ENCODE measurements at regions not wholly inside any gene's neighbourhood (a gene's known extent, or its start where the extent isn't known, plus 50 kb on each side); places are given as distances from the start of the nearest gene placed in this dataset.
A peak's percentile ranks its signal among the peaks of the same experiment; 100 is the strongest.

DNA sequence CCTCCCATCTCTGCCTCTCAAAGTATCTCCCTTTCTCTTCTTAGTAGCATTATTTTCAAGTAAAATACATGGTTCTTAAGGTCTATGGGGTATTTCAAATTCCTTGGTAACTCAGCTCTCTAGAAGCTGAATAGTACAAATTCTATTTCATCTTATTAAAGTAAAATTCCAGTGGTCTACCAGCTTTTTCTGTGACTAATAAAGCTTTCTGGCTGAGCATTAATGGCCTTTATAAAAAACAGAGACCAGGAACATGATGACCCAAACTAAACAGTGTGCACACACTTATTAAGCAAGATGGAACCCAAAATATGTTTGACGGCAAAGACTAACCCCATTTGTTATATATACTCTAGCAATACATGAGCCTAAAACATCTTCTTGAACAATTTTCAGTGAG lies 142.6 kb downstream of the OR2K2 start:
- no peaks in the 10 kb centered on the region for H3K9me3 ChIP-seq (ENCODE audit: control insufficient read depth, low read length)
- H3K4ac ChIP-seq (ENCODE audit: low read depth in 1 of 2, low read length in 2 of 2) = no peak overlapping the region
- no peak overlapping the region for H2AFZ ChIP-seq (ENCODE audit: low read depth, low read length)
- WGBS = no CpG with 5 or more reads among the region's 1 CpG
- no peak overlapping the region for H3K9ac ChIP-seq (ENCODE audit: low read length)
- no peak overlapping the region for H3K4me2 ChIP-seq (ENCODE audit: low read length, poor library complexity, severe bottlenecking)
- H3K4me3 ChIP-seq (ENCODE audit: insufficient read depth in 1 of 2, low read depth in 1 of 2, low read length in 2 of 2) = no peak overlapping the region
- H4K8ac ChIP-seq (ENCODE audit: low read length) = no peak overlapping the region
- H3K27me3 ChIP-seq (ENCODE audit: control insufficient read depth in 1 of 2, insufficient read depth in 1 of 2, low read length in 2 of 2) = no peaks in the 10 kb centered on the region
- no peak overlapping the region for H2AK5ac ChIP-seq (ENCODE audit: low read length, severe bottlenecking)
- H3K18ac ChIP-seq (ENCODE audit: low read depth in 1 of 2, low read length in 2 of 2) = no peak overlapping the region
- H4K91ac ChIP-seq (ENCODE audit: low read length) = no peak overlapping the region
- H3K79me1 ChIP-seq (replicated peaks; ENCODE audit: low read length, poor library complexity, severe bottlenecking) = no peaks in the 10 kb centered on the region
- H3K4me1 ChIP-seq (ENCODE audit: control insufficient read depth, insufficient read depth, low read depth, low read length) = no peaks in the 10 kb centered on the region
- no peak overlapping the region for H3K27ac ChIP-seq (ENCODE audit: low read length, poor library complexity, severe bottlenecking)
- no peak overlapping the region for H2BK15ac ChIP-seq (ENCODE audit: low read depth, poor library complexity, severe bottlenecking)
- no peak overlapping the region for H2BK120ac ChIP-seq (ENCODE audit: low read depth, low read length)
- H2BK12ac ChIP-seq (ENCODE audit: low read length in 2 of 2) = no peak overlapping the region
- H3K36me3 ChIP-seq (ENCODE audit: control insufficient read depth in 1 of 2, insufficient read depth in 2 of 2, low read depth in 1 of 2, low read length in 2 of 2) = no peaks in the 10 kb centered on the region
- DNase-seq = no peak
- no peak overlapping the region for H2BK5ac ChIP-seq (ENCODE audit: low read depth, low read length, poor library complexity, severe bottlenecking)
- no peak overlapping the region for H3K14ac ChIP-seq (ENCODE audit: low read length in 2 of 2)
- H3K23ac ChIP-seq (ENCODE audit: low read length in 2 of 2) = no peak overlapping the region

GRCh38 chr9:111186021-111186530 lies 143.9 kb downstream of the OR2K2 start:
- 89% methylated on average over 1 of the region's 1 CpG for WGBS
- Histone ChIP-seq H3K9me3 (ENCODE audit: control insufficient read depth, low read length) (no peaks in the 10 kb centered on the region), H3K79me1 (replicated peaks; ENCODE audit: low read length, poor library complexity, severe bottlenecking) (no peaks in the 10 kb centered on the region)

GRCh38 chr9:111180811-111181210 lies 142.5 kb upstream of the LPAR1 start:
- Histone ChIP-seq H2AFZ (ENCODE audit: low read depth, low read length) (no peak overlapping the region), H3K4me1 (ENCODE audit: control insufficient read depth, insufficient read depth, low read depth, low read length) (peaks cover 5% of the 10 kb centered on the region), H3K4me3 (ENCODE audit: insufficient read depth in 1 of 2, low read depth in 1 of 2, low read length in 2 of 2) (no peak overlapping the region), H3K36me3 (ENCODE audit: control insufficient read depth in 1 of 2, insufficient read depth in 2 of 2, low read depth in 1 of 2, low read length in 2 of 2) (no peaks in the 10 kb centered on the region), H3K14ac (ENCODE audit: low read length in 2 of 2) (no peak overlapping the region), H4K8ac (ENCODE audit: low read length) (no peak overlapping the region), H3K27ac (ENCODE audit: low read length, poor library complexity, severe bottlenecking) (no peak overlapping the region), H3K4me2 (ENCODE audit: low read length, poor library complexity, severe bottlenecking) (no peak overlapping the region), H3K9ac (ENCODE audit: low read length) (no peak overlapping the region), H2AK5ac (ENCODE audit: low read length, severe bottlenecking) (peak overlapping the region; percentile 80), H3K79me1 (replicated peaks; ENCODE audit: low read length, poor library complexity, severe bottlenecking) (no peaks in the 10 kb centered on the region), H3K23ac (ENCODE audit: low read length in 2 of 2) (no peak overlapping the region), H3K9me3 (ENCODE audit: control insufficient read depth, low read length) (no peaks in the 10 kb centered on the region), H2BK12ac (ENCODE audit: low read length in 2 of 2) (no peak overlapping the region), H2BK15ac (ENCODE audit: low read depth, poor library complexity, severe bottlenecking) (no peak overlapping the region), H2BK5ac (ENCODE audit: low read depth, low read length, poor library complexity, severe bottlenecking) (no peak overlapping the region), H2BK120ac (ENCODE audit: low read depth, low read length) (no peak overlapping the region), H3K18ac (ENCODE audit: low read depth in 1 of 2, low read length in 2 of 2) (no peak overlapping the region), H4K91ac (ENCODE audit: low read length) (no peak overlapping the region), H3K27me3 (ENCODE audit: control insufficient read depth in 1 of 2, insufficient read depth in 1 of 2, low read length in 2 of 2) (no peaks in the 10 kb centered on the region), H3K4ac (ENCODE audit: low read depth in 1 of 2, low read length in 2 of 2) (no peak overlapping the region)
- 88% methylated on average over 2 of the region's 2 CpGs for WGBS
- no peak for DNase-seq

More at GRCh38 chr9:111186021-111186530, 143.9 kb downstream of the OR2K2 start:
- H2BK5ac ChIP-seq (ENCODE audit: low read depth, low read length, poor library complexity, severe bottlenecking) = no peak overlapping the region
- no peaks in the 10 kb centered on the region for H3K4me1 ChIP-seq (ENCODE audit: control insufficient read depth, insufficient read depth, low read depth, low read length)
- no peak overlapping the region for H2AK5ac ChIP-seq (ENCODE audit: low read length, severe bottlenecking)
- no peak overlapping the region for H3K4me3 ChIP-seq (ENCODE audit: insufficient read depth in 1 of 2, low read depth in 1 of 2, low read length in 2 of 2)
- DNase-seq = no peak
- H3K23ac ChIP-seq (ENCODE audit: low read length in 2 of 2) = no peak overlapping the region
- no peaks in the 10 kb centered on the region for H3K27me3 ChIP-seq (ENCODE audit: control insufficient read depth in 1 of 2, insufficient read depth in 1 of 2, low read length in 2 of 2)
- H2AFZ ChIP-seq (ENCODE audit: low read depth, low read length) = no peak overlapping the region
- H2BK120ac ChIP-seq (ENCODE audit: low read depth, low read length) = no peak overlapping the region
- no peak overlapping the region for H3K4me2 ChIP-seq (ENCODE audit: low read length, poor library complexity, severe bottlenecking)
- H3K14ac ChIP-seq (ENCODE audit: low read length in 2 of 2) = no peak overlapping the region
- H2BK15ac ChIP-seq (ENCODE audit: low read depth, poor library complexity, severe bottlenecking) = no peak overlapping the region
- no peak overlapping the region for H3K9ac ChIP-seq (ENCODE audit: low read length)
- H3K27ac ChIP-seq (ENCODE audit: low read length, poor library complexity, severe bottlenecking) = no peak overlapping the region
- H3K36me3 ChIP-seq (ENCODE audit: control insufficient read depth in 1 of 2, insufficient read depth in 2 of 2, low read depth in 1 of 2, low read length in 2 of 2) = no peaks in the 10 kb centered on the region
- H2BK12ac ChIP-seq (ENCODE audit: low read length in 2 of 2) = no peak overlapping the region
- no peak overlapping the region for H4K8ac ChIP-seq (ENCODE audit: low read length)
- no peak overlapping the region for H3K4ac ChIP-seq (ENCODE audit: low read depth in 1 of 2, low read length in 2 of 2)
- H4K91ac ChIP-seq (ENCODE audit: low read length) = no peak overlapping the region
- H3K18ac ChIP-seq (ENCODE audit: low read depth in 1 of 2, low read length in 2 of 2) = no peak overlapping the region

GRCh38 chr9:111179577-111179976 lies 141.3 kb upstream of the LPAR1 start:
- peaks cover 5% of the 10 kb centered on the region for H3K4me1 ChIP-seq (ENCODE audit: control insufficient read depth, insufficient read depth, low read depth, low read length)
- H4K91ac ChIP-seq (ENCODE audit: low read length) = no peak overlapping the region
- no peak for DNase-seq
- H3K23ac ChIP-seq (ENCODE audit: low read length in 2 of 2) = no peak overlapping the region
- peak overlapping the region; percentile 8 for H2AK5ac ChIP-seq (ENCODE audit: low read length, severe bottlenecking)
- H3K9me3 ChIP-seq (ENCODE audit: control insufficient read depth, low read length) = no peaks in the 10 kb centered on the region
- H3K4me3 ChIP-seq (ENCODE audit: insufficient read depth in 1 of 2, low read depth in 1 of 2, low read length in 2 of 2) = no peak overlapping the region
- H3K9ac ChIP-seq (ENCODE audit: low read length) = no peak overlapping the region
- no peak overlapping the region for H3K18ac ChIP-seq (ENCODE audit: low read depth in 1 of 2, low read length in 2 of 2)
- peak overlapping the region; percentile 97 for H3K27ac ChIP-seq (ENCODE audit: low read length, poor library complexity, severe bottlenecking)
- H4K8ac ChIP-seq (ENCODE audit: low read length) = no peak overlapping the region
- no peak overlapping the region for H2BK12ac ChIP-seq (ENCODE audit: low read length in 2 of 2)
- WGBS = 87% methylated on average over 5 of the region's 5 CpGs
- no peak overlapping the region for H3K4ac ChIP-seq (ENCODE audit: low read depth in 1 of 2, low read length in 2 of 2)
- no peak overlapping the region for H2BK15ac ChIP-seq (ENCODE audit: low read depth, poor library complexity, severe bottlenecking)
- no peaks in the 10 kb centered on the region for H3K79me1 ChIP-seq (replicated peaks; ENCODE audit: low read length, poor library complexity, severe bottlenecking)
- H3K14ac ChIP-seq (ENCODE audit: low read length in 2 of 2) = no peak overlapping the region
- H3K4me2 ChIP-seq (ENCODE audit: low read length, poor library complexity, severe bottlenecking) = no peak overlapping the region
- H2BK5ac ChIP-seq (ENCODE audit: low read depth, low read length, poor library complexity, severe bottlenecking) = peak overlapping the region; percentile 35
- H2AFZ ChIP-seq (ENCODE audit: low read depth, low read length) = no peak overlapping the region
- no peaks in the 10 kb centered on the region for H3K27me3 ChIP-seq (ENCODE audit: control insufficient read depth in 1 of 2, insufficient read depth in 1 of 2, low read length in 2 of 2)
- no peak overlapping the region for H2BK120ac ChIP-seq (ENCODE audit: low read depth, low read length)
- no peaks in the 10 kb centered on the region for H3K36me3 ChIP-seq (ENCODE audit: control insufficient read depth in 1 of 2, insufficient read depth in 2 of 2, low read depth in 1 of 2, low read length in 2 of 2)
